ENCODE measurements at regions not wholly inside any gene's neighbourhood (a gene's known extent, or its start where the extent isn't known, plus 50 kb on each side); places are given as distances from the start of the nearest gene placed in this dataset.

DNA sequence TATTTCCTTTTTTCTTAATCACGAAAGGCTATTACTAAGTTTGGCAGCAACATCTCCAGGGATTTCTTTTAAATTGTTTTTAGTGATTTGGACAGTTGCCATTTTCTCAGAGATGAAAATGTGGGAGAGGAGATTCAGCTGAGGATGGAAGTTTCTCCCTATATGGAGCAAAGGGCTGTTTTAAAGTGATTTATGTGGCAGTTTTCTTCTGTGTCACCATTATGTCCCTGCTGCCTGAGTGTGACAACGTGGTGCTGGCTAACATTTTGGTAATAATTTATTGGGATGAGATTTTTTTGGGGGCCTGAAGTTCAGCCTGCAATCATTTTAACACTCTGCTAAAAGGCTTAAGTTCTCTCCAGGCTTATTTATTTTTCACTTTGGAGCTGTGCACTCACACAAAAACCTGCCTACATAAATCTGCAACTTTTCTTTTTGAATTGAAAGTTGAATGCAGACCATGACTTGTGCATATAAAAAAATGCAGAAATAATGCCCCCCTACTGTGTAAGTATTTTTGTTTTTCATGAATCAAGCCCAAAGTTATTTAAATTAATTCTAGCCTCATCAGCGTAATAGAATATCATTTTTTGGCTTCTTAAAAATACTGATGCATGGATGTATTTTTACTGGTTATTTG, 210.9 kb downstream of the ZIC1 start:
- Mint-ChIP-seq H3K27me3 (ENCODE audit: low read depth) (no peaks in the 10 kb centered on the region), H3K4me1 (ENCODE audit: low read depth) (no peaks in the 10 kb centered on the region), H3K4me3 (no peak overlapping the region), H3K27ac (no peak overlapping the region), H3K9me3 (no peaks in the 10 kb centered on the region), H3K36me3 (ENCODE audit: low read depth) (no peaks in the 10 kb centered on the region)

DNA sequence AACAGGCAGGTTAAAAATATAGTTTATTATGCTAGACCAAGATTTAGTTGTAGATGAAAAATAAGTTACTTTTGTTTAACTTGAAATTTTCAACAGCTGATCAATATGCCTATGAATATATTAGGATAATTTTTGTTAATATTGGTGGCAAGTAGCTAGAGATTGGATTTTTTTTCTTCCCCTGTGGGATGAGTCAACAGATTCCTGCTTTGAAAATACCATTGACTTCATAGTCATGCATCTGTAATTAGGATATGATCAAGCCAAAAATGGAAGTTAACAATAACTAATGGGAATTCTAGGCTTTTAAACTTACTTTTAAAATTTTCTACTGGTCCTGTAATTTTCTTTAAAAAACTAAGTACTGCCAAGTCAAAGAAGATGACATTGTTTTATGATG, 211.7 kb downstream of the ZIC1 start:
- H3K27me3 Mint-ChIP-seq (ENCODE audit: low read depth): no peaks in the 10 kb centered on the region

DNA sequence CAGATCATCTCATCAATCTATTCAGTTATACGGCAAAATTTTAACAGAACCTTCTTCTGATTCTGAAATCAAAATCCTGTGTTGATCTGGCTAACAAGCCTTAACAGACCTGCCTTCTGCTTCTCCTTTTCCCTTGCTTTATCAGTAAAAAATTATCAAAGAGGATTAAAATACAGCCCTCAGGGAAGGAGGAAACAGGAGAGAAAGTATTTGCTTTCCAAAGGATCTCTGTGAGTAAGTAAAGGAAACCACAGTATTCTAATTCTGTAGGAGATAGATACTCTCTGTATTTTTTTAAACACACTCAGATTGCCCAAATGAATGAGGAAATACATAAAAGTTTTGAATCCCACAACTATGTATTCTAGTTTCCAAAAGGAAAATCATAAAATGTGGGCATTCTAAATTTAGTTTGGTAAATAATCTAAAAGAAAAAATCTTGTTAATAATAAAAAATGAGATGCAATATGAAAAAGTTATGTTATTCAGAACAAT, 221.8 kb downstream of the ZIC1 start:
- Mint-ChIP-seq H3K4me1 (ENCODE audit: low read depth) (no peaks in the 10 kb centered on the region), H3K27me3 (ENCODE audit: low read depth) (no peaks in the 10 kb centered on the region), H3K4me3 (no peak overlapping the region)

More for the DNA sequence above, 211.7 kb downstream of the ZIC1 start:
- no peak overlapping the region for H3K27ac Mint-ChIP-seq
- H3K9me3 Mint-ChIP-seq: no peaks in the 10 kb centered on the region
- no peaks in the 10 kb centered on the region for H3K4me1 Mint-ChIP-seq (ENCODE audit: low read depth)
- no peaks in the 10 kb centered on the region for H3K36me3 Mint-ChIP-seq (ENCODE audit: low read depth)
- H3K4me3 Mint-ChIP-seq: no peak overlapping the region

DNA sequence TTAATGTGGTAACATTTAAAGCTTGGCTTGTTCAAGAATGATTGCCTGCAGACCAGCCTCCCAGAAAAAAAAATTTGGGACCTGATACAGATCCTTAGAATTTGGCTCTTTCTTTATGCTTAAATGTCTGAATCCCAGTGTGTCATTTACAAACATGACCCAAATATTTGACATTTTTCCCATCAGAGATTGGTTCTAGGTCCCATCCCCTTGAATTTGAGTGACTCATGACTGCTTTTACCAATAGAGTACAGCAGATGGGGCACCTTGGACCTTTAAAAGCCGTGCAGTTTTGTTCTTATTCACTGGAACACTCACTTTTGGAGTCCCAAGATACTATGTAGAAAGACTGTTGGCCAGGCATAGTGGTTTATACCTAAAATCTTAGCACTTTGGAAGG, 231.6 kb downstream of the ZIC1 start:
- H3K9me3 Mint-ChIP-seq: peaks cover 14% of the 10 kb centered on the region
- H3K4me1 Mint-ChIP-seq (ENCODE audit: low read depth): no peaks in the 10 kb centered on the region
- no peaks in the 10 kb centered on the region for H3K27me3 Mint-ChIP-seq (ENCODE audit: low read depth)
- no peaks in the 10 kb centered on the region for H3K36me3 Mint-ChIP-seq (ENCODE audit: low read depth)
- H3K27ac Mint-ChIP-seq: no peak overlapping the region
- H3K4me3 Mint-ChIP-seq: no peak overlapping the region

More for the DNA sequence above, 221.8 kb downstream of the ZIC1 start:
- Mint-ChIP-seq H3K27ac (no peak overlapping the region), H3K9me3 (peaks cover 10% of the 10 kb centered on the region), H3K36me3 (ENCODE audit: low read depth) (no peaks in the 10 kb centered on the region)

DNA sequence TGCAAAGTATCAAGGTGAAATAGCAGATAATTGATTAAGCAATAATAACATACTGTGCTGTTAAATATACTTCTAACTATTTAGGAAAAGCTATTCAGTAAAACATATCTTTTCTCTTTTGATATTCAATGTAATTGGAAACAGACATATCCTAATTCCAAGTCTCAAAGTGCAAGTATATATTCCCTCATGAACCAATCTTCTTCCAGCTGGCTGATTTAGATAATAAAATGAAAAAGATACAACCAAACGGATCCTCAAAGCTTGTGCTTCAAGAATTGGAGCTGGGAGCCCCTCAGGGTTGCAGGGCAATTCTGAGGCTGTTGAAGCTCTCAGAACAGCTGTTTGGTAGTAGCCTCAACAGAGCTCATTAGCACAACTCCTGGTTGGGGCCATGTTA, 236.6 kb downstream of the ZIC1 start:
- H3K9me3 Mint-ChIP-seq: no peaks in the 10 kb centered on the region
- H3K4me3 Mint-ChIP-seq: no peak overlapping the region
- H3K27ac Mint-ChIP-seq: no peak overlapping the region
- H3K4me1 Mint-ChIP-seq (ENCODE audit: low read depth): no peaks in the 10 kb centered on the region
- H3K36me3 Mint-ChIP-seq (ENCODE audit: low read depth): no peaks in the 10 kb centered on the region
- H3K27me3 Mint-ChIP-seq (ENCODE audit: low read depth): no peaks in the 10 kb centered on the region

DNA sequence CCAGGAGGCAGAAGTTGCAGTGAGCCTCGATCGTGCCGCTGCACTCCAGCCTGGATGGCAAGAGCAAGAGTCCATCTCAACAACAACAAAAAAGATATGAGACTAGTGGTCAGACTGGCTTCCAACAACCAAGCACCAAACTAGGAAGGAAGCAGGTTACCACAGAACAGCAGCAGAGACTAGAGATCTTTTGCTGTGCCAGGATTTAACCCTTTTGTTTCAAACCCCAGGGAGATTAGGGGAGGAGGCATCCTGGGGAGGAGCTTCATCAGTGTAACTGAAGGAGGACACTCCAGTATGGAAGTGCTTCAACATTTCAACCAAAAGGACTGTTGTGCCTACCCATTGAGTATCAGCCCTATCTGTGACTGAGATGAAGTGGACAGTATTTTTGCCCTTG, 240.3 kb downstream of the ZIC1 start:
- Mint-ChIP-seq H3K4me3 (no peak overlapping the region), H3K9me3 (no peaks in the 10 kb centered on the region), H3K36me3 (ENCODE audit: low read depth) (no peaks in the 10 kb centered on the region), H3K27ac (no peak overlapping the region), H3K4me1 (ENCODE audit: low read depth) (no peaks in the 10 kb centered on the region), H3K27me3 (ENCODE audit: low read depth) (no peaks in the 10 kb centered on the region)

DNA sequence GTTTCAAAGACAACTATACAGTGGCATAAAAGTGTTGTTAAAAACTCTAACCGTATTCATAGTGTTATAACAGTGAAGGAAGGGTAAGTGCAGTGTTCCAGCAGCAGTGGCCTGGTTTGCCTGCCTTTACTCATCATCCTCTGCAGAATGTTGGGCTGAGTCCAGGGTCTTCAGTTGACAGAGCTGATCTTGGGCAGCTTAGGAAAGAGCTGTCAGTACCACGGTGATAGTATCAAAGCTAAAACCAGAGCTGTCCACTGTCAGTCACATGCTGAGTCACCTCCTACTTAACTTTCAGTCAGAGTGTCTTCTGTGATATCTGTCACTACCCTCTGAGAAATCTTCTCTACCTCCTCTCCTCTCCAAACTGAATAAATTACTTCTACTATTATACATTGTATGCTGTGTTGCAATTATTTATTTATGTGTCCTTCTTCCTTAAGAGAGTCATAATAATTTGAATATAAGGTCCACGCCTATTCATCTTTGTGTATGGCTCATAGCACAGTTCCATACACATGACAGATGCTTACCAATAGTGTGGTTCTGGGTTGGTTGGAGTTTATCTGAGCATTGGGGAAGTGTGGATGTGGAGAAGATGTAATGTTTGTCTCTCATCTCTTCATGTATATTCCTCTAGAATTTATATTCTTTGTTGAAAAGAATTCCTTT, 242.1 kb downstream of the ZIC1 start:
- H3K27ac Mint-ChIP-seq: no peak overlapping the region
- no peaks in the 10 kb centered on the region for H3K9me3 Mint-ChIP-seq
- no peaks in the 10 kb centered on the region for H3K36me3 Mint-ChIP-seq (ENCODE audit: low read depth)
- no peak overlapping the region for H3K4me3 Mint-ChIP-seq
- no peaks in the 10 kb centered on the region for H3K4me1 Mint-ChIP-seq (ENCODE audit: low read depth)
- no peaks in the 10 kb centered on the region for H3K27me3 Mint-ChIP-seq (ENCODE audit: low read depth)

DNA sequence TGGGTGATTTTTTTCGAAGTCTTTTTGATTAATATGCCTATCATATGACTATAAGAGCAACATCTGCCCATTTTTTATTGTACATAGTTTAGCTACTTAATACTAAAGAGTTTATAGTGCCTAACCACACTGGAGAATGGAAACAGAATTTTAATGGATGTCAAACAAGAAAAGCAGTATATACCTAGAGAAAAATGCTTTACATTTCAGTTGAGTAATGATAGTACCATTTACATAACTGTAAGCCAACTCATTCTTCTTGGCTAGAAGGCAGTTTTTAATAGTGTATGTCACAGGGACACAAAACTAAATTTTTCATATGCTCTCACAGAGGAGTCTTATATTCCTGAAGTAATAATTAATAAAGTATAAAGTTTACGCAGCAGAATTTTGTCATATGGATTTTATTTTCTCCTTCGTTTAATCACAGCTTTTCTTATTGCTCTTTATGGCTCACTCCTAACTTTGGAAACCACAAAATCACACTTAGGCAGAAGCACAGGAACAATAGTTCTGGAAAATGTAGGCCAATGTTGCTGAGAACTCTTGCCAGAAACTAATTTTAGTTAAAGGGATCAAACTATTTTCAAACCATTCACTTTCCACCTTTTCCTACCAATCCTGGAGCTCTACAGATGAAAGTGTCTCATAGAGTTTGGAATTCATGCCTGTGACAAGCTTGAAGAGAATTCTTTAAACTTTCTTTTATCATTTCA, 243.6 kb downstream of the ZIC1 start:
- Mint-ChIP-seq H3K4me3 (no peak overlapping the region), H3K27ac (no peak overlapping the region), H3K4me1 (ENCODE audit: low read depth) (no peaks in the 10 kb centered on the region), H3K27me3 (ENCODE audit: low read depth) (no peaks in the 10 kb centered on the region), H3K36me3 (ENCODE audit: low read depth) (no peaks in the 10 kb centered on the region), H3K9me3 (no peaks in the 10 kb centered on the region)

DNA sequence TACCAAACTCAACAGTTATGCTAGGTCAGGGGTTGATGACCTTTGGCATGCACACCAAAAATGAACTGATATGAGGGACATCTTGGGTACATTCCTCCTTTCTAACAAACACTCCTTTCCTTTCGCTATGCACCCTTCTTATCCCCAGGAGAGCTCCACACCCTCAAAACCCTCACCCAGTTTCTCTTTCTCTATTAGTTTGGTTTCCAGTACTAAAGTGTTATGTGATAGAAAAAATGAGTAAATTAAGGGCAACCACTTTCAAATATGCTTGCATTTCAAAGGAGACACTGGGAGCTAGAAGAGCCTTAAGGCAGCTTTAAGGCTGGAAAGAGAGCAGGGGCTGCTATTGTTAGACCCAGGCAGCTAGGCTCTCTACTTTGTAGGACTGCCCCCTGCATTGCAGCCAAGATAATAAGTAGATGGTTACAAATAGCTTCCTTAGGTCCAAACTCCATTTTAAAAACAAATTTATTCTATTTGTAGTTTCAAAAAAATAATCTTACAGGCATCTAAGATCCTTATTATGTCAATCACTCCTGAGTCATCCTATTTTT, 244.3 kb downstream of the ZIC1 start:
- no peak overlapping the region for H3K4me3 Mint-ChIP-seq
- H3K27me3 Mint-ChIP-seq (ENCODE audit: low read depth): no peaks in the 10 kb centered on the region
- no peaks in the 10 kb centered on the region for H3K36me3 Mint-ChIP-seq (ENCODE audit: low read depth)
- no peak overlapping the region for H3K27ac Mint-ChIP-seq
- no peaks in the 10 kb centered on the region for H3K9me3 Mint-ChIP-seq
- H3K4me1 Mint-ChIP-seq (ENCODE audit: low read depth): no peaks in the 10 kb centered on the region

DNA sequence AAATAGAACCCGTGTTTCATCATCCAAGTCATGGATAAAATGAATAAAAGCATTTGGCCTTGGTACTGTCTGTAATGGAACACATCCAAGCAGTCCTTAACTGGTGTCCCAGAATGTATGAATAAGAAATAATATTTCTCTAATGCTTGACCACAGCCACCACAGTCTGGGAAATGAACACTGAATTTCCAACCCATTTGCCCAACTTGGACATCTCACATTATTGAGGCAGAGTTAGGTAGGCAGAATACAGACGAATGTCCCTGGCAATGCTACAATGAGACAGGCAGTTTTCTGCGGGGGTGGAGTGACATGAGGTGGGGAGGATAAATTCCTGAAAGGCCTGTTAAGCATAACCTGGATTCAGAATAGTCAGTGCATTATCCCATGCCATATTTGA, 245.7 kb downstream of the ZIC1 start:
- Mint-ChIP-seq H3K27me3 (ENCODE audit: low read depth) (no peaks in the 10 kb centered on the region), H3K4me1 (ENCODE audit: low read depth) (no peaks in the 10 kb centered on the region), H3K27ac (no peak overlapping the region), H3K9me3 (no peaks in the 10 kb centered on the region), H3K4me3 (no peak overlapping the region), H3K36me3 (ENCODE audit: low read depth) (no peaks in the 10 kb centered on the region)

DNA sequence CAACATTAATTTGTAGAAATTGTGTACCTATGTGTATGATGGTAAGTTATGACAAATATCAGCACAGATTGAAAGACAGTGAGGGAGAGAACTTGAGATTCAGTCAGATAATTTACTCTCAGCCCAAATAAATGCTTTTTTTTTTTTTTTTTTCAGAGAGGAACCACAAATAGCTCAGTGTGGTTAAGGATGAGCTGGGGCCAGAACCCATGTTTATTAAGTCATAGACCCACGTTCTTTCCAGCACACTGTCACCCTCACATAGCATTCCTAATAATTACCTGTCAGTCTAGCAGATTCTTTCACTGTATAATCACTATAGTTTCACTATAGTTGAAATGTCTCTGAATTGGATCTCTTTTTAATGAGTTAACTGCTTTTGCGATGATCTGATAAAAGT, 246.1 kb downstream of the ZIC1 start:
- H3K4me3 Mint-ChIP-seq: no peak overlapping the region
- no peaks in the 10 kb centered on the region for H3K4me1 Mint-ChIP-seq (ENCODE audit: low read depth)
- H3K27me3 Mint-ChIP-seq (ENCODE audit: low read depth): no peaks in the 10 kb centered on the region
- no peaks in the 10 kb centered on the region for H3K9me3 Mint-ChIP-seq
- no peak overlapping the region for H3K27ac Mint-ChIP-seq
- no peaks in the 10 kb centered on the region for H3K36me3 Mint-ChIP-seq (ENCODE audit: low read depth)

DNA sequence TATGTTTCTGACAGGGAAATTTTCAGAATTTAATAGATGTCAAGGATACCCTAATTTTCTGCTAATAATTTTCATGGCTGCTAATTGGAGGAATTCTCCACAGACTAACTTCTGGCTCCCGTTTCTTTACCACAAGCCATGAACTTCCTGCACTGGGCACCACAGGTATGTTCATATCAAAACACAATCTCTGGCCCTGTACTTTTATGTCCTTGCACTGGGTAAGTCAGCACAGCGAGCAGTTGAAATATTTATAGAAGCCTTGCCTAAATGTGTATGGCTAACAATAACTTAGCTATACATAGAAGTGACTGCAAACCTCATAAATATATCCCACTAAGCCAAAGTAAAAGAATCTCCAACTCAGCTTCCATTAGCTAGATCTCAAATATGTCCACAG, 246.9 kb downstream of the ZIC1 start:
- Mint-ChIP-seq H3K27ac (no peak overlapping the region), H3K4me1 (ENCODE audit: low read depth) (no peaks in the 10 kb centered on the region), H3K27me3 (ENCODE audit: low read depth) (no peaks in the 10 kb centered on the region), H3K9me3 (no peaks in the 10 kb centered on the region), H3K36me3 (ENCODE audit: low read depth) (no peaks in the 10 kb centered on the region), H3K4me3 (no peak overlapping the region)

DNA sequence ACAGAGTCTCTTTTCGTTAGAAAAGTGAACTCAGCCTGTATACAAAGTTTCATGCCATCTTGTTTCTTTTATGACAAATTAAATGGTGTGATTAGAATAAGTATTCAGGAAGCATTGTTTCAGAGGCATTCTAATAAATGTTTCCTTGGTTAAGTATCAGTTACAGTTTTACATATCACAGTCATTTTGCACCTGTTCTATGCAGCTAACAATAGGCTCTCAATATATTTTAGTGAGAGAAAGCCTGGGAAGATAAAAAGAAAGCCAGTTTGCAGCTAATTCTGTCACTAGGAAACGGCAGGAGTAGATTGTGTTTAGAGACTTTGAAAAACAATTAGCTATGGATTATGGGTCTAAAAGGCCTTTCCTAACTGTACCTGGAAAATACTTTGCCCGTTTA, 252.8 kb downstream of the ZIC1 start:
- H3K27ac Mint-ChIP-seq: no peak overlapping the region
- H3K4me3 Mint-ChIP-seq: no peak overlapping the region
- H3K4me1 Mint-ChIP-seq (ENCODE audit: low read depth): no peaks in the 10 kb centered on the region
- H3K36me3 Mint-ChIP-seq (ENCODE audit: low read depth): no peaks in the 10 kb centered on the region
- H3K27me3 Mint-ChIP-seq (ENCODE audit: low read depth): no peaks in the 10 kb centered on the region
- no peaks in the 10 kb centered on the region for H3K9me3 Mint-ChIP-seq

DNA sequence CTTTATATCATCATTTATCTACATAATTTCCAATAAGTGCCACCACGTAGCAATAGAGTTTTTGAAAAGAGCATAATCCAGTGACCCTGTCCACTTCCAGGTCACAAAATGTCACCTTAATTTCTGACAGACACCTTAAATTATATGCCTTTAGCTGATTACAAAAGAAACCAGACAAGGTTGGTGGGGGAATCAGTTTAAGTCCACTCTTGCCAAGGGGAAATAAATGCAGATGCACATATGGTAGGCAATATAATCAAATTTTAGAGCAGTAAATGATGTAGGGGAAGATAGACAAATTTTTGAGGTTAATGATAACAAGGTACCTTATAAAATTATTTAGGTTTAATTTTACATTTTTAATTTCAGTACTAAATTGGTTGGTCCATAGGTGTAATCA, 253.5 kb downstream of the ZIC1 start:
- H3K27me3 Mint-ChIP-seq (ENCODE audit: low read depth): no peaks in the 10 kb centered on the region
- no peak overlapping the region for H3K27ac Mint-ChIP-seq
- no peaks in the 10 kb centered on the region for H3K4me1 Mint-ChIP-seq (ENCODE audit: low read depth)
- H3K36me3 Mint-ChIP-seq (ENCODE audit: low read depth): no peaks in the 10 kb centered on the region
- H3K4me3 Mint-ChIP-seq: no peak overlapping the region
- H3K9me3 Mint-ChIP-seq: no peaks in the 10 kb centered on the region

DNA sequence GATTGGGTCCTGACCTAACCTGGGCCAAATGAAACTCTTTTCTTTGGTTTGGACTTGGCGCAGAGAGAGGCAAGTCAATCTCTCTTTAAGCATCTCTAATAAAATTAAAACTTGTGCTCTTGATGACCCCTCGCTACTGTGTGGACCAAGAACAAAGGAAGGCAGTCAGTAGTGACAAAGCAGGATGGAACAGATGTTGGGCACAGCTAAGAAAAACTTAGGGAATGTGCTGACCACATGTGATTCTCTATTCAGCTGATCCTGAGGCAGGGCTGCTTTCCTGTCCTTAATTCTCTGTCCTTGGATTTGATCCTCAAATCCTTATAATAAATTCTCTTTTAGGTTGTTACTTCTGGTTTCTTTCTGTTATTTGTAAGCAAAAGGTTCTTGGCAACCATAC, 259.9 kb downstream of the ZIC1 start:
- H3K36me3 Mint-ChIP-seq (ENCODE audit: low read depth): no peaks in the 10 kb centered on the region
- H3K27ac Mint-ChIP-seq: no peak overlapping the region
- H3K4me3 Mint-ChIP-seq: no peak overlapping the region
- no peaks in the 10 kb centered on the region for H3K9me3 Mint-ChIP-seq
- no peaks in the 10 kb centered on the region for H3K27me3 Mint-ChIP-seq (ENCODE audit: low read depth)
- H3K4me1 Mint-ChIP-seq (ENCODE audit: low read depth): no peaks in the 10 kb centered on the region

Data from T-helper 1 cell treated with Interleukin-12 subunit alpha and Interleukin-12 subunit beta and Interleukin-4 antibody, amounts not matched to agents 30 μg/mL and 1 μg/mL, for 36 hours (primary cell).